ENCODE measurements at regions not wholly inside any gene's neighbourhood (a gene's known extent, or its start where the extent isn't known, plus 50 kb on each side); places are given as distances from the start of the nearest gene placed in this dataset.

DNA sequence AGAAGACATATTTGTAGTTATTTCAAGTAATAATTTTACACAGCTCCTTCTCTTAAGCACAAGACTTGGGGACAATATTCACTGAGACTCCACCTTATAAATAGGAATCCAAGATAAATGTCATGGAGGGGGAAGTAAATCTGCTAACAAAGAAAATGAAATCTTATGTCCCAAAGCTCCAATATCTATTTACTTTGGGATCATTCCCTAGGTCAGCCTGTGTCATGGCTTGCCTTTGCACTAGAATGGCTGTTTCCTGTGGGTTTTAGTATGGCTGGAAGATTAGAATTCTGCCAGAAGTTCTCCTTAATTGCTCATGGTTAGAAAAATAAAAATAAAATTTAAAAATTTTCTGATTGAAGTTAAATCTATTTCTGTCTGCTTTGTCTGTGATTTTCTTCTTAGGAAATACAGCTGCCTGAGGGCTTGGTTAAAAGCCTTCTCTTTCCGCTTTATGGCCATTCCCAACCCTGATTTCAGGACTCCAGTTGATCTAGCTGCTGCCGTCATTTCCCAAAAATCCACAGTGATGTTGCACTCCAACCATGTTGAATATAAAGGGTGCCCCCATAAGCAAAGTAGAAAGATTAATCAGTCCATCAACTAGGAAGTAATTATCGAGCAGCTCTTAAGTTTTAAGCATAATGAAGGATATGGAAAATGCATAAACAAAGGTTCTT, 326.4 kb upstream of the LYPLAL1 start:
- TF ChIP-seq, protein P1, sequence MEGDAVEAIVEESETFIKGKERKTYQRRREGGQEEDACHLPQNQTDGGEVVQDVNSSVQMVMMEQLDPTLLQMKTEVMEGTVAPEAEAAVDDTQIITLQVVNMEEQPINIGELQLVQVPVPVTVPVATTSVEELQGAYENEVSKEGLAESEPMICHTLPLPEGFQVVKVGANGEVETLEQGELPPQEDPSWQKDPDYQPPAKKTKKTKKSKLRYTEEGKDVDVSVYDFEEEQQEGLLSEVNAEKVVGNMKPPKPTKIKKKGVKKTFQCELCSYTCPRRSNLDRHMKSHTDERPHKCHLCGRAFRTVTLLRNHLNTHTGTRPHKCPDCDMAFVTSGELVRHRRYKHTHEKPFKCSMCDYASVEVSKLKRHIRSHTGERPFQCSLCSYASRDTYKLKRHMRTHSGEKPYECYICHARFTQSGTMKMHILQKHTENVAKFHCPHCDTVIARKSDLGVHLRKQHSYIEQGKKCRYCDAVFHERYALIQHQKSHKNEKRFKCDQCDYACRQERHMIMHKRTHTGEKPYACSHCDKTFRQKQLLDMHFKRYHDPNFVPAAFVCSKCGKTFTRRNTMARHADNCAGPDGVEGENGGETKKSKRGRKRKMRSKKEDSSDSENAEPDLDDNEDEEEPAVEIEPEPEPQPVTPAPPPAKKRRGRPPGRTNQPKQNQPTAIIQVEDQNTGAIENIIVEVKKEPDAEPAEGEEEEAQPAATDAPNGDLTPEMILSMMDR (IDR thresholded peaks at IDR 0.05) = no peak
- TF ChIP-seq POLR2A (IDR thresholded peaks at IDR 0.05) = no peak

All from esophagus squamous epithelium (tissue), 4 donors.